NCI-H2107 (cell line): ENCODE measurements at regions not wholly inside any gene's neighbourhood (a gene's known extent, or its start where the extent isn't known, plus 50 kb on each side); places are given as distances from the start of the nearest gene placed in this dataset.

Experiments
- DNase-seq: peaks from one replicate; lab custom pipeline; 2025; lab: John Stamatoyannopoulos, UW

- no peak for DNase-seq
Measured at GRCh38 chr9:117860849-117861248, 156.6 kb downstream of the TLR4 start.

GRCh38 chr9:117864385-117865057 lies 160.3 kb downstream of the TLR4 start:
- DNase-seq: no peak

GRCh38 chr9:117868594-117868993 lies 164.4 kb downstream of the TLR4 start:
- no peak for DNase-seq

- no peak for DNase-seq
Measured at GRCh38 chr9:117869287-117869686, 165.1 kb downstream of the TLR4 start.

- no peak for DNase-seq
Measured at GRCh38 chr9:117869712-117870111, 165.5 kb downstream of the TLR4 start.

GRCh38 chr9:117873664-117874063 lies 169.5 kb downstream of the TLR4 start:
- DNase-seq: no peak

GRCh38 chr9:117875886-117876285 lies 171.7 kb downstream of the TLR4 start:
- DNase-seq: no peak

GRCh38 chr9:117882171-117882570 lies 178.0 kb downstream of the TLR4 start:
- no peak for DNase-seq

GRCh38 chr9:117886616-117887015 lies 182.4 kb downstream of the TLR4 start:
- DNase-seq: no peak

GRCh38 chr9:117887383-117887782 lies 183.2 kb downstream of the TLR4 start:
- no peak for DNase-seq

- no peak for DNase-seq
Measured at GRCh38 chr9:117887941-117888340, 183.7 kb downstream of the TLR4 start.

GRCh38 chr9:117903453-117903852 lies 199.2 kb downstream of the TLR4 start:
- no peak for DNase-seq

- DNase-seq: no peak
Measured at GRCh38 chr9:117906763-117907162, 202.6 kb downstream of the TLR4 start.

- DNase-seq: no peak
Measured at GRCh38 chr9:117907420-117907819, 203.2 kb downstream of the TLR4 start.

GRCh38 chr9:117916291-117916690 lies 212.1 kb downstream of the TLR4 start:
- no peak for DNase-seq

- DNase-seq: no peak
Measured at GRCh38 chr9:117917873-117918272, 213.7 kb downstream of the TLR4 start.

GRCh38 chr9:117919538-117919937 lies 215.3 kb downstream of the TLR4 start:
- no peak for DNase-seq

- DNase-seq: no peak
Measured at GRCh38 chr9:117926031-117926658, 221.9 kb downstream of the TLR4 start.

- no peak for DNase-seq
Measured at GRCh38 chr9:117927354-117927753, 223.2 kb downstream of the TLR4 start.

- DNase-seq: no peak
Measured at GRCh38 chr9:117929868-117930267, 225.7 kb downstream of the TLR4 start.

- no peak for DNase-seq
Measured at GRCh38 chr9:117932585-117932984, 228.4 kb downstream of the TLR4 start.

GRCh38 chr9:117936185-117937130 lies 232.3 kb downstream of the TLR4 start:
- DNase-seq: no peak

- no peak for DNase-seq
Measured at GRCh38 chr9:117938086-117938485, 233.9 kb downstream of the TLR4 start.
